Mesenchymal stem cell (in vitro differentiated cells and primary cell): ENCODE measurements at regions not wholly inside any gene's neighbourhood (a gene's known extent, or its start where the extent isn't known, plus 50 kb on each side); places are given as distances from the start of the nearest gene placed in this dataset.

Experiments used
- DNase-seq: peaks from one replicate; pipeline ENCODE4 v3.0.0-alpha.2; 2013
- H2AFZ ChIP-seq: one replicate; pipeline ENCODE4 v1.6.1; 2013; ENCODE audit warnings: low read depth, mild to moderate bottlenecking, control low read depth, inconsistent platforms, low read length, moderate library complexity
- H2AK5ac ChIP-seq: 2 replicates; pipeline ENCODE4 v1.6.1; 2013; ENCODE audit warnings: low read length, moderate library complexity, mild to moderate bottlenecking, inconsistent platforms; ENCODE audit not compliant: severe bottlenecking
- H2BK120ac ChIP-seq: one replicate; pipeline ENCODE4 v1.6.1; 2013; ENCODE audit warnings: low read depth, mild to moderate bottlenecking, inconsistent platforms, low read length, moderate library complexity
- H2BK12ac ChIP-seq, 2 experiments: one replicate each; pipeline ENCODE4 v1.6.1; 2013; ENCODE audit warnings: inconsistent platforms in 2 of 2, low read length in 2 of 2, mild to moderate bottlenecking in 2 of 2, moderate library complexity in 2 of 2, control low read depth in 1 of 2
- H2BK15ac ChIP-seq: one replicate; pipeline ENCODE4 v1.6.1; 2013; ENCODE audit warnings: mild to moderate bottlenecking, low read depth, inconsistent platforms; ENCODE audit not compliant: poor library complexity, severe bottlenecking
- H2BK5ac ChIP-seq: 2 replicates; pipeline ENCODE4 v1.6.1; 2013; ENCODE audit warnings: low read depth, mild to moderate bottlenecking, low read length, control low read depth, inconsistent platforms; ENCODE audit not compliant: poor library complexity, severe bottlenecking
- H3K14ac ChIP-seq, 2 experiments: one replicate each; pipeline ENCODE4 v1.6.1; 2013; ENCODE audit warnings: inconsistent platforms in 2 of 2, low read length in 2 of 2, control low read depth in 1 of 2, mild to moderate bottlenecking in 1 of 2, moderate library complexity in 1 of 2
- H3K18ac ChIP-seq, 2 experiments: one replicate each; pipeline ENCODE4 v1.6.1; 2013; ENCODE audit warnings: inconsistent platforms in 2 of 2, low read length in 2 of 2, control low read depth in 1 of 2, low read depth in 1 of 2, mild to moderate bottlenecking in 1 of 2
- H3K23ac ChIP-seq, 2 experiments: one replicate each; pipeline ENCODE4 v1.6.1; 2013; ENCODE audit warnings: inconsistent platforms in 2 of 2, low read length in 2 of 2, mild to moderate bottlenecking in 2 of 2, moderate library complexity in 2 of 2, control low read depth in 1 of 2
- H3K27ac ChIP-seq: 2 replicates; pipeline ENCODE4 v1.5.1; 2013; ENCODE audit warnings: mild to moderate bottlenecking, moderate library complexity, low read length, control low read depth, inconsistent platforms; ENCODE audit not compliant: poor library complexity, severe bottlenecking
- H3K27me3 ChIP-seq, 2 experiments: 2 replicates each; pipeline versions ENCODE4 v1.6.1 to v1.7.0; 2013; ENCODE audit warnings: low read length in 2 of 2, mild to moderate bottlenecking in 2 of 2, moderate library complexity in 2 of 2, control low read depth in 1 of 2, inconsistent platforms in 1 of 2; ENCODE audit not compliant: control insufficient read depth in 1 of 2, insufficient read depth in 1 of 2
- H3K36me3 ChIP-seq, 2 experiments: 2 replicates each; pipeline versions ENCODE4 v1.6.1 to v1.7.0; 2013; ENCODE audit warnings: low read length in 2 of 2, control low read depth in 1 of 2, inconsistent platforms in 1 of 2, low read depth in 1 of 2, mild to moderate bottlenecking in 1 of 2; ENCODE audit not compliant: insufficient read depth in 2 of 2, control insufficient read depth in 1 of 2
- H3K4ac ChIP-seq, 2 experiments: one replicate each; pipeline ENCODE4 v1.6.1; 2013; ENCODE audit warnings: inconsistent platforms in 2 of 2, low read length in 2 of 2, mild to moderate bottlenecking in 2 of 2, moderate library complexity in 2 of 2, control low read depth in 1 of 2, low read depth in 1 of 2
- H3K4me1 ChIP-seq: 2 replicates; pipeline ENCODE4 v1.6.1; 2013; ENCODE audit warnings: low read depth, low read length, control low read depth; ENCODE audit not compliant: control insufficient read depth, insufficient read depth
- H3K4me2 ChIP-seq: 2 replicates; pipeline ENCODE4 v1.6.1; 2013; ENCODE audit warnings: low read length, mild to moderate bottlenecking, inconsistent platforms; ENCODE audit not compliant: poor library complexity, severe bottlenecking
- H3K4me3 ChIP-seq, 2 experiments: 2 replicates each; pipeline versions ENCODE4 v1.5.1 to v1.7.0; 2013; ENCODE audit warnings: low read length in 2 of 2, mild to moderate bottlenecking in 2 of 2, control low read depth in 1 of 2, low read depth in 1 of 2; ENCODE audit not compliant: insufficient read depth in 1 of 2
- H3K79me1 ChIP-seq: replicated peaks from 2 replicates; pipeline ENCODE4 v1.6.1; 2013; ENCODE audit warnings: mild to moderate bottlenecking, control low read depth, low read length, inconsistent platforms; ENCODE audit not compliant: poor library complexity, severe bottlenecking
- H3K9ac ChIP-seq: 2 replicates; pipeline ENCODE4 v1.7.0; 2013; ENCODE audit warnings: mild to moderate bottlenecking, low read length, moderate library complexity
- H3K9me3 ChIP-seq: 2 replicates; pipeline ENCODE4 v1.7.0; 2013; ENCODE audit warnings: mild to moderate bottlenecking, low read length; ENCODE audit not compliant: control insufficient read depth
- H4K8ac ChIP-seq: one replicate; pipeline ENCODE4 v1.6.1; 2013; ENCODE audit warnings: inconsistent platforms, mild to moderate bottlenecking, low read length, moderate library complexity
- H4K91ac ChIP-seq: one replicate; pipeline ENCODE4 v1.6.1; 2013; ENCODE audit warnings: mild to moderate bottlenecking, low read length, inconsistent platforms
- WGBS: methylation state at CpG from one replicate; pipeline ENCODE4 v1.1.7; 2013; ENCODE audit warnings: mixed read lengths; 5-methylcytosine and 5-hydroxymethylcytosine counted together

DNA sequence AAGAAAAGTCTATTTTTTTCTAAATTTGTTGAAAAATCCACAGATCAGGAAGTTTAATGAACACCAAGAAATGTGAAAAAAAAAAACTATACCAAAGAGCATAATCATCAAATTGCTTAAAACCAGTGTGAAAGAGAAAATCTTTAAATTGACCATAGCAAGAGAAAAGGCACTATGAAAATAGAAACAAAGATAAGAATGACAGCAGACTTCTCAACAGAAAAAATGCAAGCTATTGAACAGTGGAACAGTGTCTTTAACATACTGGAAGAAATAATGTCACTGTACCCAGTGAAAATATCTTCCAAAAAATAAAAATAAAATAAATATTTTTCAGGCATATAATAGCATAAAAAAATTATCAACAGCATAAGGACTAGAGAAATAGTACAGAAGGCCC lies 243.0 kb upstream of the GJB5 start:
- peaks cover 58% of the 10 kb centered on the region for H3K9me3 ChIP-seq
- DNase-seq = no peak
- H3K18ac ChIP-seq = no peak overlapping the region
- H2BK12ac ChIP-seq = no peak overlapping the region
- H3K4ac ChIP-seq = no peak overlapping the region
- H3K27me3 ChIP-seq = no peaks in the 10 kb centered on the region
- H2BK120ac ChIP-seq = no peak overlapping the region
- no peak overlapping the region for H3K23ac ChIP-seq
- H2BK5ac ChIP-seq = no peak overlapping the region
- H2AFZ ChIP-seq = no peak overlapping the region
- H4K8ac ChIP-seq = no peak overlapping the region
- no peak overlapping the region for H2BK15ac ChIP-seq
- no peak overlapping the region for H3K4me3 ChIP-seq
- no peak overlapping the region for H4K91ac ChIP-seq
- no peak overlapping the region for H3K27ac ChIP-seq
- H3K14ac ChIP-seq = no peak overlapping the region
- H3K9ac ChIP-seq = no peak overlapping the region
- H3K4me1 ChIP-seq = no peaks in the 10 kb centered on the region
- H3K36me3 ChIP-seq = no peaks in the 10 kb centered on the region
- H3K79me1 ChIP-seq = no peaks in the 10 kb centered on the region
- no peak overlapping the region for H2AK5ac ChIP-seq
- no peak overlapping the region for H3K4me2 ChIP-seq

DNA sequence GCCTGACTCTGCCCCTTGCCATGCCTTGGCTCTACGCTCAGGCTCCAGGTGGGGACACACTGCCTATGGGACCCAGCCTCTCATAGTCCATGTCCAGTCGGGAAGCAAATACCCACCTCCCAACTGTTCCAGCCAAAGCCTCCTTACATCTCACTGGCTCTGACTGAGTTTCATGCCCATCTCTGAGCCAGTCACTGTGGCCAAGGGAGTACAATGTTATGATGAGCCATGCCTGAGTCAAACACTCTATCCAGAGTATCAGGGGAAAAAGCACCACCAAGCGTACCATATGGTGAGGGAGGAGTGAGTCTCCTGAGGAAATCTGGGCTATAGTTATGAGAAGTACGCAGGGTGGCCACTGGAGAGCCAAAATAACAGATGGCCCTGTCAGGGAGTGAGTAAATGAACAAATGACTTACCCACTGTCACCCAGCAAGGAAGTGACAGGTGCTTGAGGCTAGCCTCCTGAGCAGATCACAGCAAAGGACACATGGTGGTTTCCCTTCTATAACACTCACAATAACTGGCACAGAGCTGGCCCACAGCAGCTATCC lies 236.6 kb upstream of the GJB5 start:
- Histone ChIP-seq H3K23ac (no peak overlapping the region), H3K4me1 (no peaks in the 10 kb centered on the region), H3K9ac (no peak overlapping the region)

DNA sequence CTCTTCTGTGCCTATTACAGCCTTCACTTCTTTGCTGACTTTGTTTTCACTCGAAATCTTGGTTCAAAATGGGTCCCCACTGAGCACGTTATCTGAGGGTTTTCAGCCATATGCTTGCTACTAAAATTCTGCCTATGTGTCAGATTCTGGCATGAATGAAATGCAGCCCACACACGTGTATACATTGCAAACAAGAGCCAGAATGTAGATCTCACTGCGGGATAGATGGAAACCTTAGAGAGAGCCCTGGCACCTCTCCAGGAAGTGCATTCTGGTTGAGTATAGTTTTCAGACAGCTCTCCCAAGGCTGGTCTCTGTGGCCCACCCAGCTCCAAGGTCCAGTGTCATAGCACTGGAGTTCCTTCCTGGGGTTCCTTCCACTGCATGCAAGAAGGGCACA lies 234.7 kb upstream of the GJB5 start:
- H3K36me3 ChIP-seq = no peaks in the 10 kb centered on the region
- H4K91ac ChIP-seq = no peak overlapping the region
- H3K27me3 ChIP-seq = peaks cover 0 to 47% of the 10 kb centered on the region in 2 experiments
- no peaks in the 10 kb centered on the region for H3K79me1 ChIP-seq
- H2BK15ac ChIP-seq = no peak overlapping the region
- H2AFZ ChIP-seq = no peak overlapping the region
- no peak overlapping the region for H3K18ac ChIP-seq
- H3K9ac ChIP-seq = no peak overlapping the region
- DNase-seq = no peak
- H3K4me1 ChIP-seq = no peaks in the 10 kb centered on the region
- no peak overlapping the region for H3K4me3 ChIP-seq
- peaks cover 7% of the 10 kb centered on the region for H3K9me3 ChIP-seq
- no peak overlapping the region for H2AK5ac ChIP-seq
- no peak overlapping the region for H3K14ac ChIP-seq
- H3K4me2 ChIP-seq = no peak overlapping the region
- no peak overlapping the region for H2BK5ac ChIP-seq
- H2BK120ac ChIP-seq = no peak overlapping the region
- H3K27ac ChIP-seq = no peak overlapping the region
- no peak overlapping the region for H2BK12ac ChIP-seq
- H3K4ac ChIP-seq = no peak overlapping the region
- WGBS = 54% methylated on average over 4 of the region's 4 CpGs
- no peak overlapping the region for H3K23ac ChIP-seq
- H4K8ac ChIP-seq = no peak overlapping the region

More for the DNA sequence above, 236.6 kb upstream of the GJB5 start:
- H3K4me2 ChIP-seq = no peak overlapping the region
- WGBS = 64% methylated on average over 4 of the region's 4 CpGs
- DNase-seq = no peak
- peaks cover 18% of the 10 kb centered on the region for H3K9me3 ChIP-seq
- H4K91ac ChIP-seq = no peak overlapping the region
- H3K14ac ChIP-seq = no peak overlapping the region
- H3K27me3 ChIP-seq = peaks cover 0 to 36% of the 10 kb centered on the region in 2 experiments
- H2BK5ac ChIP-seq = no peak overlapping the region
- no peak overlapping the region for H3K27ac ChIP-seq
- H2BK120ac ChIP-seq = no peak overlapping the region
- no peaks in the 10 kb centered on the region for H3K79me1 ChIP-seq
- no peak overlapping the region for H3K4me3 ChIP-seq
- H3K18ac ChIP-seq = no peak overlapping the region
- H3K36me3 ChIP-seq = no peaks in the 10 kb centered on the region
- no peak overlapping the region for H3K4ac ChIP-seq
- H4K8ac ChIP-seq = no peak overlapping the region
- no peak overlapping the region for H2BK15ac ChIP-seq
- H2BK12ac ChIP-seq = no peak overlapping the region
- no peak overlapping the region for H2AK5ac ChIP-seq
- no peak overlapping the region for H2AFZ ChIP-seq

DNA sequence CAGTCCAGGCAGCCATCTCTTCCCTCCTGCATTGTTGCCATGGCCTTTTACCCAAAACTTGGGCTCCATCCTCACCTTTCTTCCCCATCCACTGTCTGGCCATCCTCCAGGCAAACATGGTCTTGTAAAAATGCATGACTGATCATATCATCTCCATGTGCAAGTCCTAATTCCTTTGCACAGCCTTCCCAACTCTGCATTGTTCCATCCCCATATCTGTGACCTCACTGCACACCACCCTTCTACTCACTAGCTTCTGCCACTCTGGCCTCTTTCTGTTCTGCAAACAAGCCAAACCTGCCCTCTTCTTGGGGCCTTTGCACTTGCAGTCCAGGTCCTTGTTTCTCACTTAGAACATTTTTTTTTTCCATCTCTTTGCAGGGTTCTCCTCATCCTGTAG lies 230.1 kb upstream of the GJB5 start:
- Histone ChIP-seq H3K27ac (no peak overlapping the region), H4K91ac (no peak overlapping the region), H3K18ac (no peak overlapping the region), H2BK15ac (no peak overlapping the region), H3K27me3 (peaks cover 0 to 54% of the 10 kb centered on the region in 2 experiments), H3K9me3 (peaks cover 3% of the 10 kb centered on the region), H3K79me1 (no peaks in the 10 kb centered on the region), H2AFZ (no peak overlapping the region), H2BK120ac (no peak overlapping the region), H4K8ac (no peak overlapping the region), H3K4me2 (no peak overlapping the region), H3K4me3 (no peak overlapping the region), H3K23ac (no peak overlapping the region), H2BK5ac (no peak overlapping the region), H3K4ac (no peak overlapping the region), H2AK5ac (no peak overlapping the region), H2BK12ac (no peak overlapping the region), H3K4me1 (no peaks in the 10 kb centered on the region), H3K9ac (no peak overlapping the region), H3K14ac (no peak overlapping the region), H3K36me3 (no peaks in the 10 kb centered on the region)
- DNase-seq = no peak
